ENCODE measurements at regions not wholly inside any gene's neighbourhood (a gene's known extent, or its start where the extent isn't known, plus 50 kb on each side); places are given as distances from the start of the nearest gene placed in this dataset.

- DNase-seq, result no peak
Measured at GRCh38 chr6:102474041-102474807, 1080.7 kb downstream of the GRIK2 start.

- no peak for DNase-seq
Measured at GRCh38 chr6:102458990-102459389, 1065.5 kb downstream of the GRIK2 start.

GRCh38 chr6:102438171-102438570 lies 1044.7 kb downstream of the GRIK2 start:
- no peak for DNase-seq

- DNase-seq, result no peak
Measured at GRCh38 chr6:102417368-102417998, 1024.0 kb downstream of the GRIK2 start.

GRCh38 chr6:102415891-102416290 lies 1022.4 kb downstream of the GRIK2 start:
- DNase-seq, result no peak

GRCh38 chr6:102411796-102412195 lies 1018.3 kb downstream of the GRIK2 start:
- DNase-seq, result no peak

GRCh38 chr6:102407886-102408741 lies 1014.6 kb downstream of the GRIK2 start:
- DNase-seq, result no peak

- DNase-seq, result no peak
Measured at GRCh38 chr6:102405860-102406259, 1012.4 kb downstream of the GRIK2 start.

- no peak for DNase-seq
Measured at GRCh38 chr6:102402635-102403329, 1009.3 kb downstream of the GRIK2 start.

- no peak for DNase-seq
Measured at GRCh38 chr6:102398788-102399390, 1005.4 kb downstream of the GRIK2 start.

GRCh38 chr6:102390541-102390940 lies 997.0 kb downstream of the GRIK2 start:
- DNase-seq, result no peak

- no peak for DNase-seq
Measured at GRCh38 chr6:102389994-102390393, 996.5 kb downstream of the GRIK2 start.

GRCh38 chr6:102387326-102388033 lies 994.0 kb downstream of the GRIK2 start:
- no peak for DNase-seq

GRCh38 chr6:102381203-102381602 lies 987.7 kb downstream of the GRIK2 start:
- DNase-seq, result no peak

GRCh38 chr6:102356170-102356569 lies 962.7 kb downstream of the GRIK2 start:
- DNase-seq, result no peak

- DNase-seq, result no peak
Measured at GRCh38 chr6:102355578-102355977, 962.1 kb downstream of the GRIK2 start.

GRCh38 chr6:102352552-102352951 lies 959.0 kb downstream of the GRIK2 start:
- DNase-seq, result no peak

GRCh38 chr6:102344769-102345168 lies 951.3 kb downstream of the GRIK2 start:
- DNase-seq, result no peak

GRCh38 chr6:102340311-102340710 lies 946.8 kb downstream of the GRIK2 start:
- no peak for DNase-seq

GRCh38 chr6:102333736-102334135 lies 940.2 kb downstream of the GRIK2 start:
- no peak for DNase-seq

GRCh38 chr6:102327697-102328225 lies 934.3 kb downstream of the GRIK2 start:
- no peak for DNase-seq

GRCh38 chr6:102313699-102314098 lies 920.2 kb downstream of the GRIK2 start:
- no peak for DNase-seq
